HUES64 (cell line): ENCODE measurements at regions not wholly inside any gene's neighbourhood (a gene's known extent, or its start where the extent isn't known, plus 50 kb on each side); places are given as distances from the start of the nearest gene placed in this dataset.

ENCODE experiments used
- H3K27ac ChIP-seq: 2 replicates; pipeline ENCODE4 v1.7.0; 2013; ENCODE audit warnings: low read depth, low read length, inconsistent platforms
- H3K27me3 ChIP-seq: 2 replicates; pipeline ENCODE4 v1.6.1; 2013; ENCODE audit warnings: mild to moderate bottlenecking, low read length; ENCODE audit not compliant: insufficient read depth
- H3K36me3 ChIP-seq: 2 replicates; pipeline ENCODE4 v1.6.1; 2013; ENCODE audit warnings: mild to moderate bottlenecking, low read length; ENCODE audit not compliant: insufficient read depth
- H3K4me1 ChIP-seq: 2 replicates; pipeline ENCODE4 v1.6.1; 2013; ENCODE audit warnings: mild to moderate bottlenecking, low read length, moderate library complexity; ENCODE audit not compliant: insufficient read depth
- H3K4me3 ChIP-seq: 2 replicates; pipeline ENCODE4 v1.5.1; 2013; ENCODE audit warnings: mild to moderate bottlenecking, low read length, moderate library complexity
- H3K9ac ChIP-seq: 2 replicates; pipeline ENCODE4 v1.6.1; 2013; ENCODE audit warnings: mild to moderate bottlenecking, low read depth, low read length
- H3K9me3 ChIP-seq: 2 replicates; pipeline ENCODE4 v1.6.1; 2013; ENCODE audit warnings: low read depth, low read length; ENCODE audit not compliant: insufficient read depth
- WGBS: fragments of 150-250, 120-280 bp; methylation state at CpG from one replicate; pipeline ENCODE4 v1.1.7; 2013; ENCODE audit warnings: missing lambda C conversion rate; 5-methylcytosine and 5-hydroxymethylcytosine counted together

- H3K27ac ChIP-seq, result no peak overlapping the region
- H3K36me3 ChIP-seq, result no peaks in the 10 kb centered on the region
- H3K4me1 ChIP-seq, result no peaks in the 10 kb centered on the region
- 90% methylated on average over 6 of the region's 6 CpGs for WGBS
- H3K9me3 ChIP-seq, result no peaks in the 10 kb centered on the region
- no peak overlapping the region for H3K4me3 ChIP-seq
- H3K27me3 ChIP-seq, result no peaks in the 10 kb centered on the region
- no peak overlapping the region for H3K9ac ChIP-seq
Observed at GRCh38 chr17:15012351-15012980, 252.7 kb downstream of the PMP22 start.

DNA sequence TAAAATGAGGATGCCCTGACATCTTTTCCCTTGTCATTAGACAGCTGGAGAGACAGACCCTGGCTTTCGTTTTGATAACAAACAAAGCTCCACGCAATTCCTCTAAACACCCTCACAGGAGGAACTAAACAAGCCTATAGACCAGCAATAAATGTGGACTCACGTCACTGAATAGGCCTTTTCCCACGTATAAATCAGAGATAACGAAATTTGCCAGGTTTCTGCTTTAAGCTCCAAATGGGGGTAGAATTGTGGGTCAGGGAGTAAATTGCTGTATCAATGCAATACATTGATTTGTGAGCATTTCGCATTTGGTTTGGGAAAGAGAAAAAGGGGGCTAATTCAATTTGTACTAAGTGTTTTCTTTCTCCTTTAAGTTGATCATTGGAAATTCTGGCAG, 256.0 kb downstream of the PMP22 start:
- Histone ChIP-seq H3K4me3 (no peak overlapping the region), H3K9me3 (no peaks in the 10 kb centered on the region), H3K9ac (no peak overlapping the region), H3K4me1 (no peaks in the 10 kb centered on the region), H3K27ac (no peak overlapping the region), H3K36me3 (no peaks in the 10 kb centered on the region), H3K27me3 (no peaks in the 10 kb centered on the region)
- 88% methylated on average over 6 of the region's 6 CpGs for WGBS

GRCh38 chr17:15007147-15007553, 258.0 kb downstream of the PMP22 start:
- H3K27ac ChIP-seq, result no peak overlapping the region
- 87% methylated on average over 7 of the region's 7 CpGs for WGBS
- no peak overlapping the region for H3K9ac ChIP-seq
- H3K4me3 ChIP-seq, result no peak overlapping the region
- no peaks in the 10 kb centered on the region for H3K9me3 ChIP-seq
- no peaks in the 10 kb centered on the region for H3K27me3 ChIP-seq
- no peaks in the 10 kb centered on the region for H3K36me3 ChIP-seq
- no peaks in the 10 kb centered on the region for H3K4me1 ChIP-seq

DNA sequence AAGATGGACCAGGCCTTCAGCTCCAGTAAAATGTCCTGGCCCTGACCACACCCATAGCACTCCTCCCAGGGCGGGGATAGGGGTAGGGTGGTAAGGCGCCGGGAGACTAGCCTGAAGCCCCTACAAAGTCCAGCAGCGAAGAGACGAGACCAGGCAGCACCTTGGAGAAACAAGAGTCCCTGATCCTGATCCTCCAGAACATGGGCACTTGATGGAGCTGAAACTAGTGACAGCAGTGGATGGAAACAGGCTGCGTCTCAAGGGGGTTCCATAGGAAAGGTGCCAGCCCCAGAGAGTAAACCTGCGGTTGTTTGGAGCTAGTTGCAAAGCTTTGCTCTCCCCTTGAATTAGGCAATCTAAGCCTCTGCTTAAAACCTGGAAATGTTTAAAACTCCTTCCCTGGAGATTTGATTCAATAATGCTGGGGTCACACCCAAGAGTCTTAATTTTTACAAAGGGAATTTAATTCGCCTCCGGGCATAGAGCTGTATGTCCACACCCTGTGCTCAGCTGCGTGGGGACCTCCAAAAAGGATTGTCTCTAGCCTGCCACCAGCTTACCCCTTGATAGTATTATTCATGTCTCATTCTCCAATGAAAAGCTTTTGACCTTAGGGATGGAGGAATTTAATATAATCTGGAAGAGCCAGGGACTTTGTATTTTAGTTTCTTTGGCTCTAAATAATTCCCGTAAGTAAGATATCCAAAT, 258.6 kb downstream of the PMP22 start:
- H3K4me3 ChIP-seq, result no peak overlapping the region
- WGBS, result 90% methylated on average over 11 of the region's 11 CpGs
- H3K27ac ChIP-seq, result no peak overlapping the region
- no peaks in the 10 kb centered on the region for H3K9me3 ChIP-seq
- H3K36me3 ChIP-seq, result no peaks in the 10 kb centered on the region
- no peak overlapping the region for H3K9ac ChIP-seq
- no peaks in the 10 kb centered on the region for H3K4me1 ChIP-seq
- no peaks in the 10 kb centered on the region for H3K27me3 ChIP-seq

DNA sequence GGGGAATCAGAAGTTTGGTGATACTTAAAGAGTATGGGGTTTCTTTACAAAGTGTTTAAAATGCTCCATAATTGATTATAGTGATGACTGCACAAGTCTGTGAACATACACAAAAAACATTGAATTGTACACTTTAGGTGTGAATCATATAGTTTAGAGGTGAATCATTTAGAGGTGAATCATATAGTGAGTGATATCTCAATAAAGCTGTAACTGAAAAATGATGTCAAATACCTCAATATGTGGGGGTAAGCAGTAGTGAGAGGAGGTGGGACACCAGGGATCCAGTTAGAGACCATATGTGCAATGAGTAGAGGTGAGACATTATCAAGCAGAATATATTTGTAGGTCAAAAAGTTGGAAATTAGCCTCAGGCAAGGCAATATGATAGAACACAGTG, 264.5 kb downstream of the PMP22 start:
- Histone ChIP-seq H3K9ac (no peak overlapping the region), H3K9me3 (no peaks in the 10 kb centered on the region), H3K4me1 (no peaks in the 10 kb centered on the region), H3K27me3 (no peaks in the 10 kb centered on the region), H3K4me3 (no peak overlapping the region), H3K27ac (no peak overlapping the region), H3K36me3 (no peaks in the 10 kb centered on the region)

- WGBS, result 90% methylated on average over 2 of the region's 2 CpGs
- Histone ChIP-seq H3K27ac (no peak overlapping the region), H3K9ac (no peak overlapping the region), H3K4me1 (no peaks in the 10 kb centered on the region), H3K36me3 (no peaks in the 10 kb centered on the region), H3K9me3 (no peaks in the 10 kb centered on the region), H3K4me3 (no peak overlapping the region), H3K27me3 (no peaks in the 10 kb centered on the region)
Observed at GRCh38 chr17:14997290-14997689, 267.8 kb downstream of the PMP22 start.

DNA sequence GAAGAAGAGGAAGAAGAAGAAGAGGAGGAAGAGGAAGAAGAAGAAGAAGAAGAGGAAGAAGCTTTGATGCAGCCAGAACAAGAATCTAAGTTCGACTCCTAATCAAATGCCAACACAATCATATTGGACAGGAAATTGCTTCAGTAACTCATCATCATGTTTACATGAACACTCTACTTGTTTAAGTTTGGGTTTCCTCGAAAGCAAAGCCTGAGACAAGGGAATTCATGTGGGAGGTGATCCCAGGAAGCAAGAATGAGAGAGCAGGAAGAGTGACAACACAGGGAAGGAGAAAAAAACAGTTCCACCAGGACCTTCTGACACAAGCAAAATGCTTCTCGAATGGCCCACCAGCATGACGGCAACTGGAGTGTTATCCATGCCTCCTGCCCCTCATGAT, 279.0 kb downstream of the PMP22 start:
- Histone ChIP-seq H3K9me3 (no peaks in the 10 kb centered on the region), H3K4me1 (no peaks in the 10 kb centered on the region), H3K9ac (no peak overlapping the region), H3K36me3 (no peaks in the 10 kb centered on the region), H3K27me3 (no peaks in the 10 kb centered on the region), H3K27ac (no peak overlapping the region), H3K4me3 (no peak overlapping the region)
- 94% methylated on average over 4 of the region's 4 CpGs for WGBS

GRCh38 chr17:14972844-14973243, 292.3 kb downstream of the PMP22 start:
- peaks cover 4% of the 10 kb centered on the region; the same call in 1 of the 2 replicates for H3K4me1 ChIP-seq
- peaks cover 5% of the 10 kb centered on the region for H3K9me3 ChIP-seq
- WGBS, result 96% methylated on average over 2 of the region's 2 CpGs

DNA sequence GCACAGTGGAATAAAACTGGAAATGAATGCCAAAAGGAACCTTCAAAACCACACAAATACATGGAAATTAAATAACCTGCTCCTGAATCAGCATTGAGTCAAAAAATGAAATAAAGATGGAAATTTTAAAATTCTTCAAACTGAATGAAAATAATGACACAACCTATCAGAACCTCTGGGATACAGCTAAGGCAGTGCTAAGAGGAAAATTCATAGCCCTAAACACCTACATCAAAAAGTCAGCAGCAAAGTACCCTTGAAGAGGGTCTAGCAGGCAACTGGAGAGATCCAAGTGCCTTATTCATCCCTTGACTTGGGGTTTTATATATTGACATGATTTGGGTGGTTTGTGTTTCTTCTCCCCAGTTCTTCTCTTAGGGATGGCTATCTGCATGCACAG, 294.1 kb downstream of the PMP22 start:
- no peak overlapping the region for H3K9ac ChIP-seq
- peaks cover 4% of the 10 kb centered on the region; the same call in 1 of the 2 replicates for H3K4me1 ChIP-seq
- H3K4me3 ChIP-seq, result no peak overlapping the region
- H3K27ac ChIP-seq, result no peak overlapping the region
- no peaks in the 10 kb centered on the region for H3K36me3 ChIP-seq
- H3K9me3 ChIP-seq, result peaks cover 5% of the 10 kb centered on the region
- H3K27me3 ChIP-seq, result no peaks in the 10 kb centered on the region

More at GRCh38 chr17:14972844-14973243, 292.3 kb downstream of the PMP22 start:
- H3K9ac ChIP-seq, result no peak overlapping the region
- H3K4me3 ChIP-seq, result no peak overlapping the region
- no peaks in the 10 kb centered on the region for H3K36me3 ChIP-seq
- H3K27ac ChIP-seq, result no peak overlapping the region
- H3K27me3 ChIP-seq, result no peaks in the 10 kb centered on the region

DNA sequence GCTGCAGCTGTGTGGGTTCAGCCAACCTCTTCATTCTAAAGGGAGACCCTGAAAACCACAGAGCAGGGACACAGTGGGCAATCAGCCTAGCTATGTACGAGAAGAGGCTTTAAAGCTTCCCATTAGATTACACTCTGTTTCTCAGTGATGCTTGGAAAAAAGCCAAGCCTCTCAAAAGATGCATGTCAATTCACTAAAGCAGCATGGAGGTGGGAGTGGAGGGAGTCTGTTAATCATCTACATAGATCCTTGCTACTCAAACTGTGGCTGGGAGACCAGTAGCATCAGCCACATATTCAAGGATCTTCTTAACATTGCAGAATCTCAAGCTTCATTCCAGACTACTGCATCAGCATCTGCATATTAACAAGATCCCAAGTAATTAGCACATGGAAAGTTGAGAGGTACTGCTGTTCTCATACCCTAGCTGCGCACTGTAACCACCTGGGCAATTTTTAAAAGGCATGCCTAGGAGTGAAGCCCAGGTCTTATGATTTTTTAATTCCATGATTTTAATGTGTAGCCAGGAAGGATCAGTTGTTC, 305.9 kb downstream of the PMP22 start:
- Histone ChIP-seq H3K9ac (no peak overlapping the region), H3K36me3 (no peaks in the 10 kb centered on the region), H3K27me3 (no peaks in the 10 kb centered on the region), H3K4me3 (no peak overlapping the region), H3K27ac (no peak overlapping the region), H3K9me3 (peaks cover 3% of the 10 kb centered on the region; the same call in 1 of the 2 replicates), H3K4me1 (no peaks in the 10 kb centered on the region)
- 95% methylated on average over 2 of the region's 2 CpGs for WGBS

DNA sequence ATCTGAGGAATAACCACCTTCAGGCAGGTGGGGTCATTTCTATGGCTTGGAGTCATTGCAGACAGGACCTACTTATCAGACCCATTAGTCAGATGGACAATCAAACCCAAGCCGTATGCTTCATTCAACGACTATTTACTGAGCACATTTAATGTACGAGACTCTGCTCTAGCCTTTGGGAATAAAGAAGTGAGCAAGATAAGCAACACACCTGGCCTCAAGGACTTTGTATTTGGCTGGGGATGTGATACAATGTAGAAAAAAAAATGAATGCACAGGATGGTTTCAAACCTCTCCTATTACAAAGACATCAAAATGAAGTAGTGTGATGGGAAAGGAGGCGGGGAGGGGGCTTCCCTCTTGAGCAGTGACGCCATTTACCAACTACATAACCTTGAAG, 311.7 kb downstream of the PMP22 start:
- WGBS, result 97% methylated on average over 4 of the region's 5 CpGs
- no peak overlapping the region for H3K9ac ChIP-seq
- H3K4me3 ChIP-seq, result no peak overlapping the region
- no peak overlapping the region for H3K27ac ChIP-seq
- no peaks in the 10 kb centered on the region for H3K36me3 ChIP-seq
- H3K27me3 ChIP-seq, result no peaks in the 10 kb centered on the region
- H3K4me1 ChIP-seq, result no peaks in the 10 kb centered on the region
- no peaks in the 10 kb centered on the region for H3K9me3 ChIP-seq
